Psoas muscle (tissue), 7 donors: ENCODE measurements at regions not wholly inside any gene's neighbourhood (a gene's known extent, or its start where the extent isn't known, plus 50 kb on each side); places are given as distances from the start of the nearest gene placed in this dataset.

Source experiments
- ATAC-seq, 4 donors: fragments of 200-7000 bp; cut with Tn5 transposase; one replicate each; pipeline ENCODE4 v1.9.1; 2020; ENCODE audit warnings: moderate library complexity in 3 of 4, mild to moderate bottlenecking in 2 of 4
- DNase-seq, 2 donors: peaks; one replicate each; pipeline ENCODE4 v3.0.0-alpha.2; 2020
- H3K27ac ChIP-seq: fragments of 200-600 bp; one replicate; pipeline ENCODE4 v1.8.0; 2022
- H3K27me3 ChIP-seq, 3 donors: fragments of 200-600 bp in 1 of 3; one replicate each; pipeline versions ENCODE4 v1.6.1 to v1.8.0; 2013 to 2022; ENCODE audit warnings: low read length in 2 of 3, mild to moderate bottlenecking in 2 of 3, moderate library complexity in 1 of 3; ENCODE audit not compliant: insufficient read depth in 3 of 3
- H3K36me3 ChIP-seq, 2 donors: fragments of 200-600 bp in 1 of 2; one replicate each; pipeline versions ENCODE4 v1.6.1 to v1.8.0; 2013 to 2022; ENCODE audit warnings: low read depth in 1 of 2, mild to moderate bottlenecking in 1 of 2, moderate library complexity in 1 of 2; ENCODE audit not compliant: insufficient read depth in 1 of 2
- H3K4me1 ChIP-seq: fragments of 200-600 bp; one replicate; pipeline ENCODE4 v1.8.0; 2022
- H3K4me3 ChIP-seq: fragments of 200-600 bp; one replicate; pipeline ENCODE4 v1.8.0; 2022; ENCODE audit warnings: mild to moderate bottlenecking
- H3K9me3 ChIP-seq: fragments of 200-600 bp; one replicate; pipeline ENCODE4 v1.8.0; 2022
- CTCF ChIP-seq: fragments of 200-600 bp; IDR thresholded peaks from one replicate; pipeline ENCODE4 v1.8.0; 2022; ENCODE audit warnings: antibody characterized with exemption
- WGBS, 3 donors: extraction: QIAGEN DNeasy Blood & Tissue Kit; methylation state at CpG; one replicate each; pipeline versions ENCODE4 v1.1.6 to v1.1.7; 2013; 5-methylcytosine and 5-hydroxymethylcytosine counted together
- intact Hi-C, 2 donors: fragments of 100-400 bp; cut with DNase I; formaldehyde crosslinking; loops; one replicate each; pipeline versions ENCODE4 v1.11.0 to v1.14.2; 2022
- donor health status: healthy with polysubstance abuse.
- donor health status: DM: no; HTN: no; CAD: no; lungs with moderate emphysema.
- donor health status: Bipolar disorder and iron deficiency.
- donor health status: healthy.
- donor health status: DM: yes; HTN: yes; CAD: no.
- donor health status: DM: no; HTN: no; CAD: no.
- donor health status: DM: yes; HTN: yes; CAD: no.

- Histone ChIP-seq H3K4me1 (no peaks in the 10 kb centered on the region), H3K9me3 (no peaks in the 10 kb centered on the region), H3K27ac (no peak overlapping the region), H3K27me3 (no peaks in the 10 kb centered on the region), H3K36me3 (no peaks in the 10 kb centered on the region), H3K4me3 (no peak overlapping the region)
- no peak for ATAC-seq
- no peak for DNase-seq
- intact Hi-C loops: no loop called here
- WGBS, 3 donors: 33 to 46% (median 36%) methylated on average over 3 of the region's 3 CpGs
- TF ChIP-seq CTCF: no peak
Measured at GRCh38 chrX:117510453-117510852, 606.2 kb downstream of the KLHL13 start.

- no peaks in the 10 kb centered on the region for H3K27me3 ChIP-seq
- no peak overlapping the region for H3K4me3 ChIP-seq
- ATAC-seq: no peak
- H3K36me3 ChIP-seq: no peaks in the 10 kb centered on the region
- no peak for DNase-seq
- no peaks in the 10 kb centered on the region for H3K9me3 ChIP-seq
- no peak for TF ChIP-seq CTCF
- 45 to 87% (median 85%) methylated on average over 2 of the region's 2 CpGs for WGBS, 3 donors
- no peaks in the 10 kb centered on the region for H3K4me1 ChIP-seq
- intact Hi-C loops: no loop called here
- no peak overlapping the region for H3K27ac ChIP-seq
Measured at GRCh38 chrX:117508021-117508420, 608.6 kb downstream of the KLHL13 start.

GRCh38 chrX:117487421-117487820, 629.2 kb downstream of the KLHL13 start:
- Histone ChIP-seq H3K4me1 (no peaks in the 10 kb centered on the region), H3K9me3 (no peaks in the 10 kb centered on the region), H3K27ac (no peak overlapping the region), H3K27me3 (no peaks in the 10 kb centered on the region), H3K4me3 (no peak overlapping the region), H3K36me3 (no peaks in the 10 kb centered on the region)
- WGBS, 3 donors: 10 to 23% (median 13%) methylated on average over 1 of the region's 1 CpG
- TF ChIP-seq CTCF: no peak
- ATAC-seq: no peak
- no peak for DNase-seq
- intact Hi-C loops: no loop called here

- intact Hi-C loops: no loop called here
- DNase-seq: no peak
Measured at GRCh38 chrX:117483950-117484349, 632.7 kb downstream of the KLHL13 start.

More at GRCh38 chrX:117483950-117484349, 632.7 kb downstream of the KLHL13 start:
- WGBS, 3 donors: 80 to 89% (median 84%) methylated on average over 6 of the region's 6 CpGs
- H3K4me3 ChIP-seq: no peak overlapping the region
- no peak for ATAC-seq
- no peak for TF ChIP-seq CTCF
- no peaks in the 10 kb centered on the region for H3K4me1 ChIP-seq
- no peaks in the 10 kb centered on the region for H3K36me3 ChIP-seq
- H3K27ac ChIP-seq: no peak overlapping the region
- H3K9me3 ChIP-seq: no peaks in the 10 kb centered on the region
- H3K27me3 ChIP-seq: no peaks in the 10 kb centered on the region
